Mesothelial cell of epicardium (in vitro differentiated cells): ENCODE measurements at regions not wholly inside any gene's neighbourhood (a gene's known extent, or its start where the extent isn't known, plus 50 kb on each side); places are given as distances from the start of the nearest gene placed in this dataset.

Experiments used
- DNase-seq, 2 experiments: peaks; one replicate each; pipeline ENCODE4 v3.0.0; 2021; ENCODE audit warnings: low spot score in 2 of 2; ENCODE audit not compliant: unreplicated experiment in 2 of 2
- H3K27ac Mint-ChIP-seq: 2 replicates; pipeline ENCODE4 v1.8.0; 2021; ENCODE audit warnings: mixed read lengths
- H3K27me3 Mint-ChIP-seq: 2 replicates; pipeline ENCODE4 v1.8.0; 2021; ENCODE audit warnings: low read depth, mixed read lengths
- H3K36me3 Mint-ChIP-seq: 2 replicates; pipeline ENCODE4 v1.8.0; 2021; ENCODE audit warnings: mixed read lengths
- H3K4me1 Mint-ChIP-seq: 2 replicates; pipeline ENCODE4 v1.8.0; 2021; ENCODE audit warnings: mixed read lengths
- H3K4me3 Mint-ChIP-seq: 2 replicates; pipeline ENCODE4 v1.8.0; 2021; ENCODE audit warnings: mild to moderate bottlenecking, moderate library complexity, mixed read lengths
- H3K9me3 Mint-ChIP-seq: 2 replicates; pipeline ENCODE4 v1.8.0; 2021; ENCODE audit warnings: mixed read lengths
- CTCF ChIP-seq: fragments of 200-600 bp; sonication (generic); IDR thresholded peaks from one replicate; pipeline ENCODE4 v1.5.0; 2021; ENCODE audit warnings: antibody characterized with exemption; ENCODE audit not compliant: unreplicated experiment

- TF ChIP-seq CTCF = no peak
- no peaks in the 10 kb centered on the region for H3K27me3 Mint-ChIP-seq
- H3K36me3 Mint-ChIP-seq = peaks cover 9% of the 10 kb centered on the region
- H3K27ac Mint-ChIP-seq = no peak overlapping the region
- no peak for DNase-seq
- peaks cover 24% of the 10 kb centered on the region for H3K9me3 Mint-ChIP-seq
- no peak overlapping the region for H3K4me3 Mint-ChIP-seq
- peaks cover 25% of the 10 kb centered on the region for H3K4me1 Mint-ChIP-seq
Measured at GRCh38 chr5:167052791-167053190, 1238.7 kb upstream of the WWC1 start.

- no peak for DNase-seq
- no peak overlapping the region for H3K4me3 Mint-ChIP-seq
- H3K4me1 Mint-ChIP-seq = peaks cover 40% of the 10 kb centered on the region
- H3K36me3 Mint-ChIP-seq = peaks cover 9% of the 10 kb centered on the region
- peaks cover 20% of the 10 kb centered on the region for H3K9me3 Mint-ChIP-seq
- H3K27me3 Mint-ChIP-seq = no peaks in the 10 kb centered on the region
- H3K27ac Mint-ChIP-seq = no peak overlapping the region
- TF ChIP-seq CTCF = no peak
Measured at GRCh38 chr5:167057665-167058064, 1233.8 kb upstream of the WWC1 start.

- peaks cover 47% of the 10 kb centered on the region for H3K4me1 Mint-ChIP-seq
- DNase-seq = no peak
- no peak overlapping the region for H3K27ac Mint-ChIP-seq
- H3K27me3 Mint-ChIP-seq = no peaks in the 10 kb centered on the region
- H3K4me3 Mint-ChIP-seq = no peak overlapping the region
- H3K36me3 Mint-ChIP-seq = no peaks in the 10 kb centered on the region
- TF ChIP-seq CTCF = no peak
- no peaks in the 10 kb centered on the region for H3K9me3 Mint-ChIP-seq
Measured at GRCh38 chr5:167061695-167062094, 1229.8 kb upstream of the WWC1 start.

- TF ChIP-seq CTCF = no peak
- Mint-ChIP-seq H3K4me3 (no peak overlapping the region), H3K27me3 (no peaks in the 10 kb centered on the region), H3K27ac (no peak overlapping the region), H3K36me3 (no peaks in the 10 kb centered on the region), H3K4me1 (peaks cover 32% of the 10 kb centered on the region), H3K9me3 (no peaks in the 10 kb centered on the region)
- no peak for DNase-seq
Measured at GRCh38 chr5:167063116-167063515, 1228.3 kb upstream of the WWC1 start.

- Mint-ChIP-seq H3K4me1 (peaks cover 28% of the 10 kb centered on the region), H3K36me3 (no peaks in the 10 kb centered on the region), H3K9me3 (no peaks in the 10 kb centered on the region), H3K27me3 (no peaks in the 10 kb centered on the region), H3K27ac (no peak overlapping the region), H3K4me3 (no peak overlapping the region)
- TF ChIP-seq CTCF = no peak
- no peak for DNase-seq
Measured at GRCh38 chr5:167063788-167064187, 1227.7 kb upstream of the WWC1 start.

GRCh38 chr5:167064198-167064776, 1227.2 kb upstream of the WWC1 start:
- no peak for DNase-seq
- Mint-ChIP-seq H3K27ac (no peak overlapping the region), H3K4me1 (peaks cover 23% of the 10 kb centered on the region), H3K27me3 (no peaks in the 10 kb centered on the region), H3K4me3 (no peak overlapping the region), H3K36me3 (no peaks in the 10 kb centered on the region), H3K9me3 (no peaks in the 10 kb centered on the region)
- TF ChIP-seq CTCF = no peak
